Frontal cortex (tissue), 3 donors: ENCODE measurements at regions not wholly inside any gene's neighbourhood (a gene's known extent, or its start where the extent isn't known, plus 50 kb on each side); places are given as distances from the start of the nearest gene placed in this dataset.

ENCODE experiments used
- DNase-seq, 2 donors: peaks; one replicate each; pipeline ENCODE4 v3.0.0; 2012; ENCODE audit warnings: low spot score in 2 of 2
- FAIRE-seq: peaks from 2 replicates; lab custom pipeline; 2012; peaks lifted over from hg19 to GRCh38; lab: Jason Lieb, UNC
- donor health status: control.
- donor health status: control.
- donor health status: control.

DNA sequence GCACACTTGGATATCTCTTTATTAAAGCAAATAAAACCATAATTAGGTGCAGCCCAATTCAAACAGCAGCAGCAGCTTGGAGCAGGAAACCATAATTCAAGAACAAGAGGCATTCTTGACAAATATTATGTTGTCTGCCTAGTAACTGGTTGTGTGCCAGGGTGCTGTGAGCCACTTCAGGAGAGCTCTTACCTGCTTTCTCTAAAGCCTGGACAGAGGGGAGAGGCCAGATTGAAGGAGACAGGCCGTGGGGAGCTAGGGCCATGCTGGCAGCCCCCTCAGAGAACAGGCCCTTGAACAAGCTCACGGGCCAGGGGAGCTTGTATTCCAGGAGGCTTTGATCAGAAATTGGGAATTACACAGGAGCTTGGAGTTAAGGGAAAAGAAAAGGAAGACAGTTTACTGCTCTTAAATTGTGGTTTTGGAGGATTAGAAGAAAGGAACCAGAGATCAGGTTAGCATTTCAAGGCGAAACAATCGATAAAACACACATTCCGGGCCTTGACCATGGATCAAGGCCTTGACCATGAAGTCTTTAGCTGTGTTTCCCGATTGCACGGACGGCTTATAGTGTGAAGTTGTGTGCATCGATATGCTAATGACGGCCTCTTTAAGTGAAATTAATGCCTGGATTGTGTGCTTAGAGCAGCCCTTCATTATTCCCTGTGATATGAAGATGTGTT is 69.8 kb upstream of the NKX2-2 start:
- FAIRE-seq (no peak), DNase-seq (no peak)

DNA sequence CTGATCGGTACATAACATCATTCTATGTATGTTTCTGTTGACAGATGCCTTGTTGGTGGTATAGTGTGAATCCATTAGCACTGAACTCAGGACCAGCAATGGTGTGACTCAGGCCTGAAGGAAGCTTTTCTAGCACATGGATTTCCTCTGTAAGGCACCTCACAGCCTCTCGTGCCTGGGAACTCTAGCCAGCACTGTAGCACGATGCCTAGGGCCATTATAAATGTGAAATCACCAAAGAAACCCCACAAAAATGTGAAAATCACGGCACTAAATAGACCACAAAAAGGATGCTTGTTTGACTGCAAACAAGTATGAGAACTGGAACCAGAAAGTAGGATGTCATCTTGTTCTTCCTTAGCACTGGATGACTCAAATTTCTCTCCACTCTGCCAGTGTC is 63.7 kb upstream of the NKX2-2 start:
- FAIRE-seq (no peak), DNase-seq (no peak)

DNA sequence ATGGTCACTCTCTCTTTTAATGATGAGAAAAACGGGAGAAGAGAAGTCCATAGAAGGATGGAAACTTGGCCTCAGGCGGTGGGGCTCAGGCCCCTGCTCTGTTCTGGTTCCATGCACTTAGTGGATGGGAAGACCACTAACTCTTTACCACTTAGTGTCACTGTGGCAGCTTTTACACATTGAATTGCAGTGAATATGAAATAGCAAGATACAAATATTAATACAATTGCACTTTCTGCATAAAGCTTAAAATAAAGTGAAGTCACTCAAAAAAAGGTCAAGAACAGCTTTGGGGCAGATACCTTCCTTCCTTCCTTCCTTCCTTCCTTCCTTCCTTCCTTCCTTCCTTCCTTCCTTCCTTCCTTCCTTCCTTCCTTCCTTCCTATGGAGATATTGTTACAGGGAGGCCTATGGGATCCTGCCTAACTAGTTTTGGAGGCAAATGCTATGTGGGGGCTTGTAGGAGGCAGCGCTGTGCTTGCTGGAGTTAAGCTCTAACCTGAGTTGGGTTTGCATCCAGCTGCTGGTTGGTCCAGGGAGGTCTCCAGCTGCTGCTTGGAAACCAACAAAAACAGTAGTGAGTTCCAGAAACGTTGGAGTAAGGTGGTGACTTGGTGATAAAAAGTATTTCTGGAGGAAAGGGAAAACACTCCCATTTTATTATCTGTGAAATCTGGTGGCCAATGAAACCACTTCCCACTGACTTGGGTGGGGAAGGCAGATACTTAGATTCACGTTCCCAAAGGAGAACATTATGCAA is 62.3 kb upstream of the NKX2-2 start:
- FAIRE-seq (no peak), DNase-seq (no peak)

DNA sequence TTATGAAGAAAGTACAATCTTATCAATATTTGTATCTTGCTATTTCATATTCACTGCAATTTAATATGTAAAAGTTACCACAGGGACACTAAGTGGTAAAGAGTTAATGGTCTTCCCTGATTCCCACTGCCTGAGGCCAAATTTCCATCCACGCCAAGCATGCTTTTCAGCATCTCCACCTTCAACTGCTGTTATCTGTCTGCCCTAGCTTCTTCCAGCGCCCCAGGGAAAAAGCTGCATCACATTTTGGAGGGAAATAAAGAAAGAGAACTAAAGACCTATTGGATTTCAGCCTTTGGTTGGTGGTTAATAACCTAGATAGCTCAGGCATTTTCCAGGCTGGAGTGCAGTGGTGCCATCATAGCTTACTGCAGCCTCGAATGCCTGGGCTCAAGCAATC is 61.3 kb upstream of the NKX2-2 start:
- FAIRE-seq, result no peak
- DNase-seq, result no peak

DNA sequence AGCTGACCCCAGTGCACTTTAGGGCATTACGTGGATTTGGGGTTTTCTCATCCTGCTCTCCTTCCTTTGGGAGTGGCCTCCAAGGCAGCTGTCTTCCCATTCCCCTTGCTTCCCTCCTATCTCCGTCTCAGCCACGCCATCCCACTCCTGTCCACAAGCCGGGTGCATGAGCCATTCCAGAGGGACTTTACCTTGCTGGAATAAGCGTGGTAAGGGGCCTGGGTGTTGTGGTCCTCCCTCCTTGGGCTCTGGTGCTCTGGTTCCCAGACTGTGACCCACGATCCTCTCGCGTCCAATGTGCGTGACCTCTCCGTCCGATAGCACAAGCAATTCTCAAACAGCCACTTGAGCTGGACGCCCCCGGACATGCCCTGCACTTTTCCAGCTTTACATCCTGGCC is 60.6 kb upstream of the NKX2-2 start:
- no peak for FAIRE-seq
- no peak for DNase-seq

DNA sequence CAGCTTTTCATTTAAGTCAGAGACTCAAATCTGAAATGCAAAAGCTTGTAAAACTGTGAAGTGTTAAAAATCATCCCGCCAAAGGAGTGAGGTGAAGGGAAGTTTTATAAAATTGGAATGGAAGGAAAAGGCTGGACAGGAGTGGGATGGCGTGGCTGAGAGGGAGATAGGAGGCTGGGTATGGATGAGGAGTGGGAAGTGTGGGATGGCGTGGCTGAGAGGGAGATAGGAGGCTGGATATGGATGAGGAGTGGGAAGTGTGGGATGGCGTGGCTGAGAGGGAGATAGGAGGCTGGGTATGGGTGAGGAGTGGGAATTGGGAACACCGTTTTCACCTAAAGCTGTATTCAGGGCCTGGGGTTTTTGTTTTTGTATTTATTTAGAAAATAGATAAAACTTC is 59.4 kb upstream of the NKX2-2 start:
- FAIRE-seq (no peak), DNase-seq (no peak)

DNA sequence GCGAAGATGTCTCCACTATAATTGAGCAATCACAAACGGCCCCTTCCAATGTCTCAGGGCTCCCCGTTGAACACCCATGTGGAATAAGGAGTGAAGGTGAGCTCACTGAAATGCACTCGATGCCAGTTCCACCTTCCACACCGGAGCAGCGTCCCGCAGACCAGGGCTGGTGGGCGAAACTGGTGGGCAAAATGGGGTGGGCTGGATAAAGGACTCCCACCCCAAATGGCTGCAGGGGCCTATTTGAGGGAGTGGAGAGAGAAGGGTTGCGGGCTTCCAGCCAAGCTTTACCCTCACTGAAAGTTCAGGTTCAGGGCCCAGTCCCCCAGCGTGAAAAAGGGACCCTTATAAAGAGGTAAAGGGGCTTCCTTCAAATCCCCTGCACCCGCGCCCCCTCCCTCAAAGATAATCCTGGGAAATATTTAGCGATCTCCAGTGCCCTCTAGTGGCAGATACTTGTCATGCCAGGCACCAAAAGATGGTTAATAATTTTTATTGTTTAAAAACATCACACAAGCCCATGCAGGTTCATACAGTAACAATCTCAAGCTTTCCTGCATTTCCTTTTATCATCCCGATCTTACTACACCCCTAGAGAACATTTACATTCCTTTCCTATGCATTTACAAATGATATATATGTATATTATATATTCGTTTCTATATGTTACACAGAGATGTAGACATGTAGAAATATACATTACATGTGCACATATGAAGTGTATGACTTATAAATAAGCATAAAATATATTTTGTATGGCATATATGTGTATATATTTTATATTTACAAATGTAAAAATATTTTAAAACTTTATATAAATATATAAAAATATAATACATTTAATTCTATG is 58.2 kb upstream of the NKX2-2 start:
- DNase-seq (peak; percentile 15 to 21), FAIRE-seq (peak; percentile 96)

DNA sequence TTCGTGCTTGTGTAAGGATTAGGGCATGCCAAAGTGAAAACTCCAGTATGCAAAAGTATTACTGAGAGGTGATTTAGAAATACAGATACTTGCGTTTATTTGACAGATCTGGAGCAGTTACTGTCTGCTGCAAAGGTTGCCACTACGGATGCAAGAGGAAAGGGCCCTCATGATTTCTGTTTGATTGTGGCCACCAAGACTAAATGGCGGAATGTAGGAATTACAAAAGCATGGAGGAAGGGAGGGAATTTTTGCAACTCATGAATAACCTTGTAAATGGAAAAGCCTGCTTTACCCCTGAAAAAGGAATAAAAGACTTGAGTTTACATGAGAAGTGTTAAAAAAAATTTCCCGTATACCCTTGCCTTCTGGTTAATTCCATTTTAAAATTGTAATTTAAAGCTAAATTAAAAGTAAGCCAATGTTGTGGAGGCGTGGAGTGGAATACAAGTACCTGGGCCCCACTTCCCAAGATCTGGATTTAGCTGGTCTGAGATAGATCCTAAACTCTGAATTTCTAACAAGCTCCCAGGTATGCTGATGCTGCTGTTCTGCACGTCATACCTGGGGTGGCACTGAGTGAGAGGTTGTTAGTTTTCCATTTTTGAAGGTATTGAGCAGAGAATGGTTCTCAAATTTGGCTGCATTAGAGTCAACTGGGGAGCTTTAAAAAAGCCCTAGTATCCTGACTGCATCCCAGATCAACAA is 56.6 kb upstream of the NKX2-2 start:
- DNase-seq (no peak), FAIRE-seq (no peak)

DNA sequence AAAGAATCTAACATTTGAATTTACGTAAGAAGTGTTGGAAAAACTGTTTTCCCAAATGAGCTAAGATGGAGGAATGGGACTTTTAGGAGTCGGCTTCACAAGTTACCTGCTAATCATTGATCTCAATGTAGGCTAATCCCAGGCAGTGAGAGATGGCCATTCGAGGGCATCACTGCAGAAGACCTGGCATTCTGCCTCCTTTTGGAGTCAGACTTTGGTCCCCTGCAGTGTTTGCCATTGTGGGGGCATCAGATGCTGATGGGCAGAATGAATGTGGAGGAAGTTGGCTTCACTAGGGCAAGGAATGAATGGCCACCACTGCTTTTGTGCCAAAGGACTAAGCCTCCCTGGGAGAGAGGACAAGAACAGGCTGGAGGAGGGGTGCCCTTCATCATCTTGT is 55.7 kb upstream of the NKX2-2 start:
- no peak for FAIRE-seq
- no peak for DNase-seq

DNA sequence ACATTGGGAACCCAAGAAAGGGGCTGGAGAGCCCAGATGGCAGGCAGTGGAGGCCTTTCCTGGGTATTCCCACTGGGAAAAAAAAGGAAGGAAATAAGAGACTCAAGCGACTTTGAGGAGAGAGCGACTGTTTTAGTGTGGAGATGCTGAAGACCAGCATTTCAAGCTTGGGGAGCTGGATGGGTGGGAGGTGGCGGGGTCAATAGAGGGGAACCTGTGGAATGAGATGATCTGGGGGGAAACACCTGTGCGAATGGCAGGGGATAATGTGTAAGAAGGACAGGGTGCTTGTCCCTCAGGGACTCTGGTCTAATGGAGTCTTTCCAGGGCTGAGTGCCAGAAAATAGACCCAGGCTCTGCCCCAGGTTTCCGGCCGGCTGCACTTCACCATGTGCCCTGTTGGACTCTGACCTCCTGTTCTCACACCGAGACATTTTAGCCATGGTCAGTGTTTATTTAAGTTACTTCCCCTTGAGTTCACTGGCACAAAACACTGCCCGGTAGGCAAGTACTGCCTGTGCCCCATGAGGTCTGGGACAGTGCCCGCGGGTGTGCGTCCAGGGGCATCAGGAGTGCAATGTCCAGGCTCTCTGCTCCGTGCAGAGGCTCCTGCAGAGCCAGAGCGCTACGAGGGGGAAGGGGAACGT is 50.4 kb upstream of the NKX2-2 start:
- FAIRE-seq (no peak), DNase-seq (no peak)
